ENCODE measurements at regions not wholly inside any gene's neighbourhood (a gene's known extent, or its start where the extent isn't known, plus 50 kb on each side); places are given as distances from the start of the nearest gene placed in this dataset.

GRCh38 chr4:149168645-149169044, 647.0 kb downstream of the IQCM start:
- no peaks in the 10 kb centered on the region for H3K4me1 ChIP-seq (ENCODE audit: control insufficient read depth, insufficient read depth, low read length)
- no peaks in the 10 kb centered on the region for H3K9me3 ChIP-seq (ENCODE audit: control insufficient read depth in 2 of 2, low read length in 2 of 2)
- no peak overlapping the region for H3K27ac ChIP-seq (ENCODE audit: low read length)
- no peaks in the 10 kb centered on the region for H3K27me3 ChIP-seq (ENCODE audit: control insufficient read depth in 1 of 2, insufficient read depth in 2 of 2, low read length in 2 of 2)
- no peaks in the 10 kb centered on the region for H3K36me3 ChIP-seq (ENCODE audit: control insufficient read depth in 2 of 2, insufficient read depth in 2 of 2, low read length in 2 of 2)
- H3K9ac ChIP-seq (ENCODE audit: low read length in 2 of 2), result no peak overlapping the region
- no peak overlapping the region for H3K4me3 ChIP-seq (ENCODE audit: low read length in 2 of 2)

- no peak overlapping the region for H3K4me3 ChIP-seq (ENCODE audit: low read length in 2 of 2)
- H3K27me3 ChIP-seq (ENCODE audit: control insufficient read depth in 1 of 2, insufficient read depth in 2 of 2, low read length in 2 of 2), result no peaks in the 10 kb centered on the region
- no peaks in the 10 kb centered on the region for H3K9me3 ChIP-seq (ENCODE audit: control insufficient read depth in 2 of 2, low read length in 2 of 2)
- H3K27ac ChIP-seq (ENCODE audit: low read length), result no peak overlapping the region
- H3K4me1 ChIP-seq (ENCODE audit: control insufficient read depth, insufficient read depth, low read length), result no peaks in the 10 kb centered on the region
- H3K9ac ChIP-seq (ENCODE audit: low read length in 2 of 2), result no peak overlapping the region
- H3K36me3 ChIP-seq (ENCODE audit: control insufficient read depth in 2 of 2, insufficient read depth in 2 of 2, low read length in 2 of 2), result no peaks in the 10 kb centered on the region
Observed at GRCh38 chr4:149166876-149167275, 648.8 kb downstream of the IQCM start.

GRCh38 chr4:149166365-149166764, 649.3 kb downstream of the IQCM start:
- Histone ChIP-seq H3K4me1 (ENCODE audit: control insufficient read depth, insufficient read depth, low read length) (no peaks in the 10 kb centered on the region), H3K27me3 (ENCODE audit: control insufficient read depth in 1 of 2, insufficient read depth in 2 of 2, low read length in 2 of 2) (no peaks in the 10 kb centered on the region), H3K27ac (ENCODE audit: low read length) (no peak overlapping the region), H3K9ac (ENCODE audit: low read length in 2 of 2) (no peak overlapping the region), H3K36me3 (ENCODE audit: control insufficient read depth in 2 of 2, insufficient read depth in 2 of 2, low read length in 2 of 2) (no peaks in the 10 kb centered on the region), H3K4me3 (ENCODE audit: low read length in 2 of 2) (no peak overlapping the region), H3K9me3 (ENCODE audit: control insufficient read depth in 2 of 2, low read length in 2 of 2) (no peaks in the 10 kb centered on the region)

- Histone ChIP-seq H3K4me1 (ENCODE audit: control insufficient read depth, insufficient read depth, low read length) (no peaks in the 10 kb centered on the region), H3K9me3 (ENCODE audit: control insufficient read depth in 2 of 2, low read length in 2 of 2) (no peaks in the 10 kb centered on the region), H3K27me3 (ENCODE audit: control insufficient read depth in 1 of 2, insufficient read depth in 2 of 2, low read length in 2 of 2) (no peaks in the 10 kb centered on the region), H3K9ac (ENCODE audit: low read length in 2 of 2) (no peak overlapping the region), H3K36me3 (ENCODE audit: control insufficient read depth in 2 of 2, insufficient read depth in 2 of 2, low read length in 2 of 2) (no peaks in the 10 kb centered on the region), H3K4me3 (ENCODE audit: low read length in 2 of 2) (no peak overlapping the region), H3K27ac (ENCODE audit: low read length) (no peak overlapping the region)
Observed at GRCh38 chr4:149164282-149164681, 651.4 kb downstream of the IQCM start.

GRCh38 chr4:149161247-149161646, 654.4 kb downstream of the IQCM start:
- no peaks in the 10 kb centered on the region for H3K27me3 ChIP-seq (ENCODE audit: control insufficient read depth in 1 of 2, insufficient read depth in 2 of 2, low read length in 2 of 2)
- no peaks in the 10 kb centered on the region for H3K36me3 ChIP-seq (ENCODE audit: control insufficient read depth in 2 of 2, insufficient read depth in 2 of 2, low read length in 2 of 2)
- H3K27ac ChIP-seq (ENCODE audit: low read length), result no peak overlapping the region
- H3K4me3 ChIP-seq (ENCODE audit: low read length in 2 of 2), result no peak overlapping the region
- H3K4me1 ChIP-seq (ENCODE audit: control insufficient read depth, insufficient read depth, low read length), result no peaks in the 10 kb centered on the region
- no peak overlapping the region for H3K9ac ChIP-seq (ENCODE audit: low read length in 2 of 2)
- no peaks in the 10 kb centered on the region for H3K9me3 ChIP-seq (ENCODE audit: control insufficient read depth in 2 of 2, low read length in 2 of 2)

GRCh38 chr4:149160370-149160769, 655.3 kb downstream of the IQCM start:
- Histone ChIP-seq H3K36me3 (ENCODE audit: control insufficient read depth in 2 of 2, insufficient read depth in 2 of 2, low read length in 2 of 2) (no peaks in the 10 kb centered on the region), H3K4me3 (ENCODE audit: low read length in 2 of 2) (no peak overlapping the region), H3K27me3 (ENCODE audit: control insufficient read depth in 1 of 2, insufficient read depth in 2 of 2, low read length in 2 of 2) (no peaks in the 10 kb centered on the region), H3K9ac (ENCODE audit: low read length in 2 of 2) (no peak overlapping the region), H3K9me3 (ENCODE audit: control insufficient read depth in 2 of 2, low read length in 2 of 2) (no peaks in the 10 kb centered on the region), H3K27ac (ENCODE audit: low read length) (no peak overlapping the region), H3K4me1 (ENCODE audit: control insufficient read depth, insufficient read depth, low read length) (no peaks in the 10 kb centered on the region)

GRCh38 chr4:149158817-149159216, 656.8 kb downstream of the IQCM start:
- Histone ChIP-seq H3K9ac (ENCODE audit: low read length in 2 of 2) (no peak overlapping the region), H3K9me3 (ENCODE audit: control insufficient read depth in 2 of 2, low read length in 2 of 2) (no peaks in the 10 kb centered on the region), H3K4me1 (ENCODE audit: control insufficient read depth, insufficient read depth, low read length) (no peaks in the 10 kb centered on the region), H3K4me3 (ENCODE audit: low read length in 2 of 2) (no peak overlapping the region), H3K27ac (ENCODE audit: low read length) (no peak overlapping the region), H3K27me3 (ENCODE audit: control insufficient read depth in 1 of 2, insufficient read depth in 2 of 2, low read length in 2 of 2) (no peaks in the 10 kb centered on the region), H3K36me3 (ENCODE audit: control insufficient read depth in 2 of 2, insufficient read depth in 2 of 2, low read length in 2 of 2) (no peaks in the 10 kb centered on the region)

GRCh38 chr4:149145803-149146202, 669.8 kb downstream of the IQCM start:
- Histone ChIP-seq H3K27ac (ENCODE audit: low read length) (no peak overlapping the region), H3K9ac (ENCODE audit: low read length in 2 of 2) (no peak overlapping the region), H3K27me3 (ENCODE audit: control insufficient read depth in 1 of 2, insufficient read depth in 2 of 2, low read length in 2 of 2) (no peaks in the 10 kb centered on the region), H3K36me3 (ENCODE audit: control insufficient read depth in 2 of 2, insufficient read depth in 2 of 2, low read length in 2 of 2) (no peaks in the 10 kb centered on the region), H3K4me1 (ENCODE audit: control insufficient read depth, insufficient read depth, low read length) (no peaks in the 10 kb centered on the region), H3K9me3 (ENCODE audit: control insufficient read depth in 2 of 2, low read length in 2 of 2) (no peaks in the 10 kb centered on the region), H3K4me3 (ENCODE audit: low read length in 2 of 2) (no peak overlapping the region)

- Histone ChIP-seq H3K27ac (ENCODE audit: low read length) (no peak overlapping the region), H3K9ac (ENCODE audit: low read length in 2 of 2) (no peak overlapping the region), H3K36me3 (ENCODE audit: control insufficient read depth in 2 of 2, insufficient read depth in 2 of 2, low read length in 2 of 2) (no peaks in the 10 kb centered on the region), H3K27me3 (ENCODE audit: control insufficient read depth in 1 of 2, insufficient read depth in 2 of 2, low read length in 2 of 2) (no peaks in the 10 kb centered on the region), H3K9me3 (ENCODE audit: control insufficient read depth in 2 of 2, low read length in 2 of 2) (no peaks in the 10 kb centered on the region), H3K4me3 (ENCODE audit: low read length in 2 of 2) (no peak overlapping the region), H3K4me1 (ENCODE audit: control insufficient read depth, insufficient read depth, low read length) (no peaks in the 10 kb centered on the region)
Observed at GRCh38 chr4:149144060-149144459, 671.6 kb downstream of the IQCM start.

GRCh38 chr4:149141391-149141790, 674.3 kb downstream of the IQCM start:
- no peaks in the 10 kb centered on the region for H3K9me3 ChIP-seq (ENCODE audit: control insufficient read depth in 2 of 2, low read length in 2 of 2)
- H3K4me3 ChIP-seq (ENCODE audit: low read length in 2 of 2), result no peak overlapping the region
- H3K36me3 ChIP-seq (ENCODE audit: control insufficient read depth in 2 of 2, insufficient read depth in 2 of 2, low read length in 2 of 2), result no peaks in the 10 kb centered on the region
- H3K27me3 ChIP-seq (ENCODE audit: control insufficient read depth in 1 of 2, insufficient read depth in 2 of 2, low read length in 2 of 2), result no peaks in the 10 kb centered on the region
- no peak overlapping the region for H3K27ac ChIP-seq (ENCODE audit: low read length)
- H3K4me1 ChIP-seq (ENCODE audit: control insufficient read depth, insufficient read depth, low read length), result no peaks in the 10 kb centered on the region
- H3K9ac ChIP-seq (ENCODE audit: low read length in 2 of 2), result no peak overlapping the region

- no peak overlapping the region for H3K27ac ChIP-seq (ENCODE audit: low read length)
- H3K4me3 ChIP-seq (ENCODE audit: low read length in 2 of 2), result no peak overlapping the region
- H3K9ac ChIP-seq (ENCODE audit: low read length in 2 of 2), result no peak overlapping the region
- H3K36me3 ChIP-seq (ENCODE audit: control insufficient read depth in 2 of 2, insufficient read depth in 2 of 2, low read length in 2 of 2), result no peaks in the 10 kb centered on the region
- H3K27me3 ChIP-seq (ENCODE audit: control insufficient read depth in 1 of 2, insufficient read depth in 2 of 2, low read length in 2 of 2), result no peaks in the 10 kb centered on the region
- no peaks in the 10 kb centered on the region for H3K4me1 ChIP-seq (ENCODE audit: control insufficient read depth, insufficient read depth, low read length)
- no peaks in the 10 kb centered on the region for H3K9me3 ChIP-seq (ENCODE audit: control insufficient read depth in 2 of 2, low read length in 2 of 2)
Observed at GRCh38 chr4:149140841-149141240, 674.8 kb downstream of the IQCM start.
